ENCODE measurements at regions not wholly inside any gene's neighbourhood (a gene's known extent, or its start where the extent isn't known, plus 50 kb on each side); places are given as distances from the start of the nearest gene placed in this dataset.

- H3K4me2 ChIP-seq (ENCODE audit: low read length): no peak overlapping the region; the same call in 1 of the 2 replicates
- no peaks in the 10 kb centered on the region for H3K79me2 ChIP-seq (ENCODE audit: insufficient read depth, low read length)
- no peaks in the 10 kb centered on the region for H3K9me3 ChIP-seq (ENCODE audit: low read length)
- H4K20me1 ChIP-seq (ENCODE audit: insufficient read depth, low read length): no peaks in the 10 kb centered on the region
- no peak overlapping the region for H2AFZ ChIP-seq (ENCODE audit: low read length)
- no peaks in the 10 kb centered on the region for H3F3A ChIP-seq (ENCODE audit: insufficient read depth, low read length)
- no peak for TF ChIP-seq EZH2 (IDR thresholded peaks at IDR 0.05; ENCODE audit: borderline replicate concordance, low read length)
- no peak for TF ChIP-seq CTCF (IDR thresholded peaks at IDR 0.05; ENCODE audit: low read length)
- no peak overlapping the region for H3K9ac ChIP-seq (ENCODE audit: low read length)
- peaks cover 38% of the 10 kb centered on the region for H3K4me1 ChIP-seq (ENCODE audit: insufficient read depth, low read length, severe bottlenecking)
- H3K9me2 ChIP-seq (ENCODE audit: low read depth, low read length): no peaks in the 10 kb centered on the region
- H3K27ac ChIP-seq (ENCODE audit: low read depth, low read length, poor library complexity, severe bottlenecking): no peak overlapping the region
- no peaks in the 10 kb centered on the region for H3K27me3 ChIP-seq (ENCODE audit: insufficient read depth, low read length)
- no peak overlapping the region for H3K4me3 ChIP-seq (ENCODE audit: low read depth, low read length, poor library complexity, severe bottlenecking)
- no peaks in the 10 kb centered on the region for H3K36me3 ChIP-seq (ENCODE audit: insufficient read depth, low read length)
Measured at GRCh38 chr1:83691953-83692500, 306.9 kb downstream of the TTLL7 start.

GRCh38 chr1:83689921-83690868 lies 308.7 kb downstream of the TTLL7 start:
- H3K9me2 ChIP-seq (ENCODE audit: low read depth, low read length): no peaks in the 10 kb centered on the region
- no peaks in the 10 kb centered on the region for H4K20me1 ChIP-seq (ENCODE audit: insufficient read depth, low read length)
- no peaks in the 10 kb centered on the region for H3K9me3 ChIP-seq (ENCODE audit: low read length)
- no peak overlapping the region for H3K4me3 ChIP-seq (ENCODE audit: low read depth, low read length, poor library complexity, severe bottlenecking)
- H2AFZ ChIP-seq (ENCODE audit: low read length): no peak overlapping the region
- H3K4me2 ChIP-seq (ENCODE audit: low read length): no peak overlapping the region
- H3K36me3 ChIP-seq (ENCODE audit: insufficient read depth, low read length): no peaks in the 10 kb centered on the region
- H3F3A ChIP-seq (ENCODE audit: insufficient read depth, low read length): no peaks in the 10 kb centered on the region
- no peak overlapping the region for H3K9ac ChIP-seq (ENCODE audit: low read length)
- TF ChIP-seq EZH2 (IDR thresholded peaks at IDR 0.05; ENCODE audit: borderline replicate concordance, low read length) (no peak), CTCF (IDR thresholded peaks at IDR 0.05; ENCODE audit: low read length) (no peak)
- H3K27ac ChIP-seq (ENCODE audit: low read depth, low read length, poor library complexity, severe bottlenecking): no peak overlapping the region
- H3K27me3 ChIP-seq (ENCODE audit: insufficient read depth, low read length): no peaks in the 10 kb centered on the region
- no peaks in the 10 kb centered on the region for H3K79me2 ChIP-seq (ENCODE audit: insufficient read depth, low read length)
- peaks cover 32% of the 10 kb centered on the region for H3K4me1 ChIP-seq (ENCODE audit: insufficient read depth, low read length, severe bottlenecking)

GRCh38 chr1:83682132-83682531 lies 316.8 kb downstream of the TTLL7 start:
- TF ChIP-seq EZH2 (IDR thresholded peaks at IDR 0.05; ENCODE audit: borderline replicate concordance, low read length) (no peak), CTCF (IDR thresholded peaks at IDR 0.05; ENCODE audit: low read length) (no peak)
- Histone ChIP-seq H3K27me3 (ENCODE audit: insufficient read depth, low read length) (no peaks in the 10 kb centered on the region), H4K20me1 (ENCODE audit: insufficient read depth, low read length) (no peaks in the 10 kb centered on the region), H3K4me3 (ENCODE audit: low read depth, low read length, poor library complexity, severe bottlenecking) (no peak overlapping the region), H3K4me1 (ENCODE audit: insufficient read depth, low read length, severe bottlenecking) (no peaks in the 10 kb centered on the region), H3F3A (ENCODE audit: insufficient read depth, low read length) (no peaks in the 10 kb centered on the region), H3K79me2 (ENCODE audit: insufficient read depth, low read length) (no peaks in the 10 kb centered on the region), H2AFZ (ENCODE audit: low read length) (no peak overlapping the region), H3K27ac (ENCODE audit: low read depth, low read length, poor library complexity, severe bottlenecking) (no peak overlapping the region), H3K9me3 (ENCODE audit: low read length) (no peaks in the 10 kb centered on the region), H3K9me2 (ENCODE audit: low read depth, low read length) (no peaks in the 10 kb centered on the region), H3K4me2 (ENCODE audit: low read length) (no peak overlapping the region), H3K36me3 (ENCODE audit: insufficient read depth, low read length) (no peaks in the 10 kb centered on the region; the same call in 1 of the 2 replicates), H3K9ac (ENCODE audit: low read length) (no peak overlapping the region)
